B cell (primary cell): ENCODE measurements at regions not wholly inside any gene's neighbourhood (a gene's known extent, or its start where the extent isn't known, plus 50 kb on each side); places are given as distances from the start of the nearest gene placed in this dataset.

Experiments used
- ATAC-seq: fragments of 200-7000 bp; cut with Tn5 transposase; one replicate; pipeline ENCODE4 v1.10.0; 2021; ENCODE audit warnings: low read depth, mild to moderate bottlenecking, moderate number of reproducible peaks, moderate library complexity
- CTCF ChIA-PET: fragments of 350-600 bp; sonication (Branson Sonifier 250); formaldehyde crosslinking; loops from one replicate; lab custom pipeline; 2021; ENCODE audit warnings: antibody characterized with exemption, inconsistent platforms; lab: Charles Lee
- POLR2A ChIA-PET: fragments of 350-600 bp; sonication (Branson Sonifier 250); formaldehyde crosslinking; loops from one replicate; lab custom pipeline; 2021; ENCODE audit warnings: antibody characterized with exemption; lab: Charles Lee
- DNase-seq: peaks from one replicate; pipeline ENCODE4 v3.0.0; 2013
- H2AFZ ChIP-seq: 2 replicates; pipeline ENCODE4 v1.6.1; 2012; ENCODE audit warnings: mild to moderate bottlenecking, low read depth, low read length; ENCODE audit not compliant: insufficient read depth, poor library complexity, severe bottlenecking
- H3K27ac ChIP-seq, 2 donors: 1 replicate in 1 of 2; 2 replicates in 1 of 2; pipeline ENCODE4 v1.5.1; 2012 to 2013; ENCODE audit warnings: low read length in 2 of 2, mild to moderate bottlenecking in 2 of 2, moderate library complexity in 1 of 2
- H3K27me3 ChIP-seq, 4 experiments: fragments of 200-600 bp in 1 of 4; sonication (generic) in 1 of 4; replicated peaks in 1 of 4; 1 replicate in 2 of 4; 2 replicates in 2 of 4; pipeline versions ENCODE4 v1.6.1 to v1.7.0; 2013 to 2016; ENCODE audit warnings: low read length in 3 of 4, mild to moderate bottlenecking in 2 of 4, mixed read lengths in 1 of 4, moderate library complexity in 1 of 4; ENCODE audit not compliant: insufficient read depth in 4 of 4, control insufficient read depth in 3 of 4; ENCODE audit errors: control extremely low read depth in 1 of 4
- H3K36me3 ChIP-seq, 2 experiments: replicated peaks in 1 of 2; 1 replicate in 1 of 2; 2 replicates in 1 of 2; pipeline versions ENCODE4 v1.6.1 to v1.7.1; 2013; ENCODE audit warnings: low read length in 1 of 2; ENCODE audit not compliant: insufficient read depth in 2 of 2, control insufficient read depth in 1 of 2; ENCODE audit errors: control extremely low read depth in 1 of 2, extremely low read depth in 1 of 2
- H3K4me1 ChIP-seq, 2 donors: fragments of 200-600 bp in 1 of 2; sonication (generic) in 1 of 2; 1 replicate in 1 of 2; 2 replicates in 1 of 2; pipeline versions ENCODE4 v1.5.1 to v1.6.1; 2013 to 2017; ENCODE audit warnings: low read length in 2 of 2; ENCODE audit not compliant: control insufficient read depth in 2 of 2, insufficient read depth in 2 of 2
- H3K4me2 ChIP-seq: replicated peaks from 2 replicates; pipeline ENCODE3; 2012; ENCODE audit warnings: mild to moderate bottlenecking, low read depth, low read length; ENCODE audit not compliant: poor library complexity, severe bottlenecking
- H3K4me3 ChIP-seq, 5 experiments: fragments of 200-600 bp in 1 of 5; sonication (generic) in 1 of 5; 1 replicate in 3 of 5; 2 replicates in 2 of 5; pipeline versions ENCODE4 v1.5.1 to v1.7.0; 2011 to 2016; ENCODE audit warnings: low read length in 4 of 5, mild to moderate bottlenecking in 4 of 5, low read depth in 2 of 5, control low read depth in 1 of 5, moderate library complexity in 1 of 5; ENCODE audit not compliant: insufficient read depth in 1 of 5; ENCODE audit errors: control extremely low read depth in 1 of 5, extremely low read depth in 1 of 5
- H3K79me2 ChIP-seq: fragments of 200-600 bp; sonication (generic); one replicate; pipeline ENCODE4 v1.6.0; 2016; ENCODE audit warnings: low read length; ENCODE audit not compliant: control insufficient read depth, insufficient read depth
- H3K9ac ChIP-seq: fragments of 200-600 bp; sonication (generic); 2 replicates; pipeline ENCODE4 v1.6.1; 2017; ENCODE audit warnings: mild to moderate bottlenecking, low read length, moderate library complexity
- H3K9me3 ChIP-seq, 3 donors: one replicate each; pipeline versions ENCODE4 v1.6.1 to v1.7.1; 2013; ENCODE audit warnings: low read length in 2 of 3; ENCODE audit not compliant: control insufficient read depth in 2 of 3, insufficient read depth in 1 of 3; ENCODE audit errors: control extremely low read depth in 1 of 3
- H4K20me1 ChIP-seq: 2 replicates; pipeline ENCODE4 v1.6.0; 2012; ENCODE audit warnings: mild to moderate bottlenecking, low read length; ENCODE audit not compliant: insufficient read depth, control insufficient read depth, poor library complexity, severe bottlenecking
- H3K27ac Mint-ChIP-seq: one replicate; pipeline ENCODE4 v1.8.0; 2021; ENCODE audit warnings: mixed read lengths
- H3K27me3 Mint-ChIP-seq: one replicate; pipeline ENCODE4 v1.8.0; 2021; ENCODE audit warnings: mixed read lengths
- H3K4me1 Mint-ChIP-seq: one replicate; pipeline ENCODE4 v1.8.0; 2021; ENCODE audit warnings: mixed read lengths
- H3K4me3 Mint-ChIP-seq: one replicate; pipeline ENCODE4 v1.8.0; 2021; ENCODE audit warnings: mixed read lengths
- H3K9me3 Mint-ChIP-seq: one replicate; pipeline ENCODE4 v1.8.0; 2022; ENCODE audit warnings: mixed read lengths; ENCODE audit not compliant: insufficient read depth
- CTCF ChIP-seq: fragments of 200-600 bp; IDR thresholded peaks from one replicate; pipeline ENCODE4 v1.8.0; 2022; ENCODE audit warnings: antibody characterized with exemption, mild to moderate bottlenecking
- EZH2 ChIP-seq: IDR thresholded peaks from 2 replicates; pipeline ENCODE4 v1.6.1; 2012; ENCODE audit warnings: borderline replicate concordance, low read depth, mild to moderate bottlenecking, moderate library complexity, low read length; ENCODE audit not compliant: insufficient read depth, poor library complexity, severe bottlenecking
- WGBS: methylation state at CpG from one replicate; pipeline ENCODE4 v1.1.5; 2013; ENCODE audit warnings: missing lambda C conversion rate; ENCODE audit not compliant: insufficient coverage; 5-methylcytosine and 5-hydroxymethylcytosine counted together
- intact Hi-C: fragments of 100-400 bp; cut with micrococcal nuclease; formaldehyde crosslinking; loops from one replicate; pipeline ENCODE4 v1.10.0; 2022

GRCh38 chr6:120545353-120545752, 788.9 kb downstream of the TBC1D32 start:
- POLR2A ChIA-PET, result no interaction called here
- Mint-ChIP-seq H3K9me3 (no peaks in the 10 kb centered on the region), H3K4me3 (no peak overlapping the region), H3K27me3 (no peaks in the 10 kb centered on the region), H3K27ac (no peak overlapping the region), H3K4me1 (no peaks in the 10 kb centered on the region)
- H3K4me1 ChIP-seq, result no peaks in the 10 kb centered on the region
- CTCF ChIA-PET, result no interaction called here
- no peaks in the 10 kb centered on the region for H3K27me3 ChIP-seq
- intact Hi-C loops, result no loop called here
- DNase-seq (no peak), ATAC-seq (no peak)
- TF ChIP-seq CTCF (no peak), EZH2 (no peak)
- no peak overlapping the region for H3K27ac ChIP-seq
- no CpG with 5 or more reads among the region's 2 CpGs for WGBS
- no peaks in the 10 kb centered on the region for H3K36me3 ChIP-seq
- H3K4me2 ChIP-seq, result no peak overlapping the region
- H3K79me2 ChIP-seq, result no peaks in the 10 kb centered on the region
- no peak overlapping the region for H2AFZ ChIP-seq
- no peak overlapping the region for H3K4me3 ChIP-seq
- no peaks in the 10 kb centered on the region for H4K20me1 ChIP-seq
- no peaks in the 10 kb centered on the region for H3K9me3 ChIP-seq
- no peak overlapping the region for H3K9ac ChIP-seq

DNA sequence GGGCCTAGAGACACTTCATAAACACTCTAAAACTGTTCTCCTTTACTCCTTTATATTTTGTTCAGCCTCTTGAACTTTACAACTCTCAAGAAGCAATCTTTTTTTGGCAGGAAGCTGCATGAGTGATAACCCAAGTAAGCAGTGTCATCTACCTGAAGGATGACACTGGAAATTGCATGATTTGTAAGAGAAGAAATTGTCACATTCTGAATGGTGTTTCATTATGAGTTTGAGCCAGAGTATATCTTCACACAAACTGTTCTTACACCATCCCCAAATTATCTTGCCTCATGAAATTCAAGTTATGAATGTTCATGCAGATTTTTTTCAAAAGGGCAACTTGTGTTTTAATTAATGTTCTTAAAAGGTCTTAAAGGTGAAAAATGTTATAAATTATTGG, 799.3 kb downstream of the TBC1D32 start:
- Histone ChIP-seq H3K4me2 (no peak overlapping the region), H3K79me2 (no peaks in the 10 kb centered on the region), H3K36me3 (no peaks in the 10 kb centered on the region), H3K27ac (no peak overlapping the region), H3K27me3 (no peaks in the 10 kb centered on the region), H3K4me3 (no peak overlapping the region), H2AFZ (no peak overlapping the region), H3K9ac (no peak overlapping the region), H3K4me1 (no peaks in the 10 kb centered on the region), H4K20me1 (no peaks in the 10 kb centered on the region), H3K9me3 (no peaks in the 10 kb centered on the region)
- no peak for ATAC-seq
- TF ChIP-seq CTCF (no peak), EZH2 (no peak)
- H3K4me1 Mint-ChIP-seq, result no peaks in the 10 kb centered on the region
- H3K27me3 Mint-ChIP-seq, result no peaks in the 10 kb centered on the region
- no peak overlapping the region for H3K4me3 Mint-ChIP-seq
- no peak overlapping the region for H3K27ac Mint-ChIP-seq
- POLR2A ChIA-PET, result no interaction called here
- no peak for DNase-seq
- CTCF ChIA-PET, result no interaction called here
- peaks cover 5% of the 10 kb centered on the region for H3K9me3 Mint-ChIP-seq
- intact Hi-C loops, result no loop called here
